ENCODE measurements at regions not wholly inside any gene's neighbourhood (a gene's known extent, or its start where the extent isn't known, plus 50 kb on each side); places are given as distances from the start of the nearest gene placed in this dataset.

DNA sequence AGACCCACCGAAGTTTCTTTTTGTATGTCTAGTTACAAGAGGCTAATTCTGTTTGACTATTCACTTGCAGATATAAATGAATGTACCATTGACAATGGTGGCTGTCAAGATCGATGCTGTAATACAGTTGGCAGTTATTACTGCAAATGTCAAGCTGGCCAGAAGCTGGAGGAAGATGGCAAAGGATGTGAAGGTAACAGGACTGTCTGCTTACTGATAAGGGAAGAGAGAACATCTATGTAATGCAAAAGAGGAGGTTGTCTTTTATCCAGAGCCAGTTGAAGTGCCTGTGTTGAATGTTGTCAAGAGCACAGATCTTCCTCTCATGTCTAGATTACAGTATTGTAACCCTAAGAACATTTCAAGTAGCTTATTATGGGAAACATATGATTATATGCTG is 549.5 kb upstream of the GOLIM4 start:
- H3K4me3 Mint-ChIP-seq (ENCODE audit: low read depth) = no peak overlapping the region
- no peak for DNase-seq (ENCODE audit: low spot score, unreplicated experiment)
- H3K9me3 Mint-ChIP-seq (ENCODE audit: low read depth) = no peaks in the 10 kb centered on the region
- H3K36me3 Mint-ChIP-seq (ENCODE audit: insufficient read depth) = no peaks in the 10 kb centered on the region
- TF ChIP-seq, protein P1, sequence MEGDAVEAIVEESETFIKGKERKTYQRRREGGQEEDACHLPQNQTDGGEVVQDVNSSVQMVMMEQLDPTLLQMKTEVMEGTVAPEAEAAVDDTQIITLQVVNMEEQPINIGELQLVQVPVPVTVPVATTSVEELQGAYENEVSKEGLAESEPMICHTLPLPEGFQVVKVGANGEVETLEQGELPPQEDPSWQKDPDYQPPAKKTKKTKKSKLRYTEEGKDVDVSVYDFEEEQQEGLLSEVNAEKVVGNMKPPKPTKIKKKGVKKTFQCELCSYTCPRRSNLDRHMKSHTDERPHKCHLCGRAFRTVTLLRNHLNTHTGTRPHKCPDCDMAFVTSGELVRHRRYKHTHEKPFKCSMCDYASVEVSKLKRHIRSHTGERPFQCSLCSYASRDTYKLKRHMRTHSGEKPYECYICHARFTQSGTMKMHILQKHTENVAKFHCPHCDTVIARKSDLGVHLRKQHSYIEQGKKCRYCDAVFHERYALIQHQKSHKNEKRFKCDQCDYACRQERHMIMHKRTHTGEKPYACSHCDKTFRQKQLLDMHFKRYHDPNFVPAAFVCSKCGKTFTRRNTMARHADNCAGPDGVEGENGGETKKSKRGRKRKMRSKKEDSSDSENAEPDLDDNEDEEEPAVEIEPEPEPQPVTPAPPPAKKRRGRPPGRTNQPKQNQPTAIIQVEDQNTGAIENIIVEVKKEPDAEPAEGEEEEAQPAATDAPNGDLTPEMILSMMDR (IDR thresholded peaks at IDR 0.05; ENCODE audit: unreplicated experiment) = no peak
- H3K4me1 Mint-ChIP-seq (ENCODE audit: low read depth) = peaks cover 5% of the 10 kb centered on the region
- H3K27ac Mint-ChIP-seq = no peak overlapping the region
- H3K27me3 Mint-ChIP-seq = no peaks in the 10 kb centered on the region

DNA sequence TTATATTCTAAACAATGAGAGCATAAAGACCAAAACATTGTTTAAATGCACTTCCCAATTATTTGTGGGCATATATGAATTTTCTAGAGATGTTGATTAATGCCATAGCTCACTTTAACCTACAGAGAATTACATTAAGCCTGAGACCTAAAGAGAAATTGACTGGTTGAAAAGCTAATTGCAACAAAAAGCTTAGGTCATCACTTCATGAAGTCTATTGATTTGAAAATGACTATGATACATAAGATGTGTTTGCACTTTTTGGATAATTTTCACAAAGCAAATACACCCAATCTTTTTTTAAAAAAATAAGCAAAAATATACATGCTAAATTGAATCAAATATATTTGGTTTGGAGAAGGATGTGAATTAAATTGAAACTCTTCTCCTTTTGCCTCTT is 532.8 kb upstream of the GOLIM4 start:
- TF ChIP-seq, protein P1 (IDR thresholded peaks at IDR 0.05; ENCODE audit: unreplicated experiment) = no peak
- Mint-ChIP-seq H3K4me3 (ENCODE audit: low read depth) (no peak overlapping the region), H3K27me3 (no peaks in the 10 kb centered on the region), H3K9me3 (ENCODE audit: low read depth) (no peaks in the 10 kb centered on the region), H3K27ac (no peak overlapping the region), H3K36me3 (ENCODE audit: insufficient read depth) (no peaks in the 10 kb centered on the region), H3K4me1 (ENCODE audit: low read depth) (peaks cover 6% of the 10 kb centered on the region)
- no peak for DNase-seq (ENCODE audit: low spot score, unreplicated experiment)

DNA sequence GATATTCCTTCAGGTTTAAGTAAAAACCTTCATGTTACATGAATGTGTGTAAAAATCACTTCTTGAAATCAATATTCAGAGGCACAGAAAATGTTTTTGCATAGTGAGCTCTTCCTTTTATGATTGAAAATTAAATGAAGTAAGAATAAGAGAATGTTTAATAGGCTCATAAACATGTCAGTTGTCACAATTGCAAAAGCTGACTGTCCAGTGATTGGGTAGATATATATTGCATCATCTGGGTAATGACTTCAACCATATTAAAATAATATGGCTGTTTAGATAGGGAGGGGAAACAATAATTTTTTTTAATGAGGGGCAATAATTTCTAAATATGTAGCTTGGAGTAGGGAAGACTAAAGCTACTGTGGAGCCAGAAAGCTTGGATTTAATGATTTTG is 529.8 kb upstream of the GOLIM4 start:
- H3K4me1 Mint-ChIP-seq (ENCODE audit: low read depth) = peaks cover 17% of the 10 kb centered on the region
- no peaks in the 10 kb centered on the region for H3K27me3 Mint-ChIP-seq
- H3K36me3 Mint-ChIP-seq (ENCODE audit: insufficient read depth) = no peaks in the 10 kb centered on the region
- H3K27ac Mint-ChIP-seq = peak overlapping the region; percentile 9
- DNase-seq (ENCODE audit: low spot score, unreplicated experiment) = no peak
- no peaks in the 10 kb centered on the region for H3K9me3 Mint-ChIP-seq (ENCODE audit: low read depth)
- TF ChIP-seq, protein P1 (IDR thresholded peaks at IDR 0.05; ENCODE audit: unreplicated experiment) = no peak
- no peak overlapping the region for H3K4me3 Mint-ChIP-seq (ENCODE audit: low read depth)

DNA sequence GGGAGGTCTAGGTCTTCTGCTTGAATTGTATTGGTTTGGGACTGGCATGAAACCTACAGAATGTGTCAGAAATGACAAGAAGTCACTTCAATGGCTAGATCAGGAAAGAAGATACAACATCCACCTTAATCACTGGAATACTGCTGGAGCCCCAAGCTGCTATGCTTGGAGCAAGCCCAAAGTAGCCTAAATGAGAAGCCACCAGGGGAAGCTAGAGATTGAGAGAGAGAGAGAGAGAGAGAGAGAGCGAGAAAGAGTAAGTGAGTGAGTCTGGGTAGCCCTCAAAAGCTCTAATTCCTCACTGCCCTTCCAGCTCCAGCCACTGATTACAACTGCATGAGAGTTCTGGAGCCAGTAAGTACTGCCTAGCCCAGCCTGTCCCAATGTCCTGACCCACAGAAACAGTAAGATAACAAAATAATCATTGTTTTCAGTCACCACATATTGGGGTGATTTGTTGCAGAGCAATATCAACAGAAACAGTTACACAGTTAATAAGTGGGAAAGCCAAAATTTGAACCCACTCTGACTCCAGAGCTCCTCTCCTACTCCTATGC is 529.2 kb upstream of the GOLIM4 start:
- peaks cover 17% of the 10 kb centered on the region for H3K4me1 Mint-ChIP-seq (ENCODE audit: low read depth)
- no peak overlapping the region for H3K4me3 Mint-ChIP-seq (ENCODE audit: low read depth)
- no peaks in the 10 kb centered on the region for H3K27me3 Mint-ChIP-seq
- peak overlapping the region; percentile 9 for H3K27ac Mint-ChIP-seq
- H3K36me3 Mint-ChIP-seq (ENCODE audit: insufficient read depth) = no peaks in the 10 kb centered on the region
- DNase-seq (ENCODE audit: low spot score, unreplicated experiment) = no peak
- TF ChIP-seq, protein P1 (IDR thresholded peaks at IDR 0.05; ENCODE audit: unreplicated experiment) = no peak
- H3K9me3 Mint-ChIP-seq (ENCODE audit: low read depth) = no peaks in the 10 kb centered on the region

DNA sequence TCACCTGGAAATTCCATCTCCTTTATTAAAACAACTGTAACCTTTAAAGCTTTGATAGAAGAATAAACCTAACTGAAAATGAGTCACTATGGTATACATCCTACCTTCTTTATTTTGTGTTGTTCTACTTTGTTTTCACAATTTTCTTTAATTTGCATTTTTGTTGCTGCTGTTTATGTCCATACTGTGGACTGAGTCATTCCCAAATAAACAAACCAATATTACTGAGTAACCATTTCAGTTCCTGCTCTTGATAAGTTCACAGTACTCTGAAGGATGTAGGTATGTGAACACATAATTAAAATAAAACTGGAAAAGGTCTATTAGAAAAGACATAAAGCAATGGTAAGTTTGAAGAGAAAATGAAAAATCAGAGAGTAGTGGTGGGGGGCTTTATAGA is 528.5 kb upstream of the GOLIM4 start:
- H3K4me1 Mint-ChIP-seq (ENCODE audit: low read depth) = peaks cover 19% of the 10 kb centered on the region

More for the DNA sequence above, 528.5 kb upstream of the GOLIM4 start:
- no peaks in the 10 kb centered on the region for H3K9me3 Mint-ChIP-seq (ENCODE audit: low read depth)
- H3K27me3 Mint-ChIP-seq = no peaks in the 10 kb centered on the region
- H3K36me3 Mint-ChIP-seq (ENCODE audit: insufficient read depth) = no peaks in the 10 kb centered on the region
- no peak overlapping the region for H3K27ac Mint-ChIP-seq
- TF ChIP-seq, protein P1 (IDR thresholded peaks at IDR 0.05; ENCODE audit: unreplicated experiment) = no peak
- no peak for DNase-seq (ENCODE audit: low spot score, unreplicated experiment)
- H3K4me3 Mint-ChIP-seq (ENCODE audit: low read depth) = no peak overlapping the region

Data from progenitor cell of endocrine pancreas (in vitro differentiated cells).